Activated CD4-positive, alpha-beta T cell treated with anti-CD3 and anti-CD28 coated beads, Interleukin-2, amount 50 U/mL, for 4 hours (primary cell): ENCODE measurements at regions not wholly inside any gene's neighbourhood (a gene's known extent, or its start where the extent isn't known, plus 50 kb on each side); places are given as distances from the start of the nearest gene placed in this dataset.
"Not testable (repeated sequence)": the region's sequence is repeated elsewhere in the genome, so short reads cannot be mapped to it uniquely, and the experiment has no call there.

Experiments used
- DNase-seq, 2 experiments: peaks; one replicate each; pipeline ENCODE4 v3.0.0-alpha.2; 2020

- no peak for DNase-seq
Observed at GRCh38 chr18:45321520-45321919, 293.8 kb upstream of the SLC14A2 start.

GRCh38 chr18:45322343-45322742, 292.9 kb upstream of the SLC14A2 start:
- DNase-seq, result no peak

- DNase-seq, result no peak
Observed at GRCh38 chr18:45324101-45324494, 291.2 kb upstream of the SLC14A2 start.

GRCh38 chr18:45324495-45325113, 290.7 kb upstream of the SLC14A2 start:
- no peak for DNase-seq

GRCh38 chr18:45325778-45326177, 289.5 kb upstream of the SLC14A2 start:
- no peak for DNase-seq

- no peak for DNase-seq
Observed at GRCh38 chr18:45326505-45326904, 288.8 kb upstream of the SLC14A2 start.

GRCh38 chr18:45328296-45328695, 287.0 kb upstream of the SLC14A2 start:
- no peak for DNase-seq

GRCh38 chr18:45328811-45329210, 286.5 kb upstream of the SLC14A2 start:
- no peak for DNase-seq

- DNase-seq, result no peak
Observed at GRCh38 chr18:45329316-45329715, 286.0 kb upstream of the SLC14A2 start.

GRCh38 chr18:45330170-45330594, 285.1 kb upstream of the SLC14A2 start:
- no peak for DNase-seq

GRCh38 chr18:45332871-45333270, 282.4 kb upstream of the SLC14A2 start:
- DNase-seq, result no peak

- no peak for DNase-seq
Observed at GRCh38 chr18:45334191-45334590, 281.1 kb upstream of the SLC14A2 start.

- DNase-seq, result no peak
Observed at GRCh38 chr18:45335282-45336043, 279.8 kb upstream of the SLC14A2 start.

- no peak for DNase-seq
Observed at GRCh38 chr18:45336448-45336847, 278.8 kb upstream of the SLC14A2 start.

GRCh38 chr18:45337477-45337876, 277.8 kb upstream of the SLC14A2 start:
- no peak for DNase-seq

GRCh38 chr18:45339810-45340550, 275.3 kb upstream of the SLC14A2 start:
- DNase-seq, result no peak

GRCh38 chr18:45340884-45341283, 274.4 kb upstream of the SLC14A2 start:
- no peak for DNase-seq

- no peak for DNase-seq
Observed at GRCh38 chr18:45341454-45341853, 273.8 kb upstream of the SLC14A2 start.

- DNase-seq, result no peak
Observed at GRCh38 chr18:45342166-45342565, 273.1 kb upstream of the SLC14A2 start.

GRCh38 chr18:45342653-45343052, 272.6 kb upstream of the SLC14A2 start:
- DNase-seq, result no peak

GRCh38 chr18:45343365-45343764, 271.9 kb upstream of the SLC14A2 start:
- no peak for DNase-seq

- not testable (repeated sequence) for DNase-seq
Observed at GRCh38 chr18:45344680-45345079, 270.6 kb upstream of the SLC14A2 start.

- DNase-seq, result no peak
Observed at GRCh38 chr18:45349019-45349418, 266.3 kb upstream of the SLC14A2 start.

- no peak for DNase-seq
Observed at GRCh38 chr18:45349467-45349866, 265.8 kb upstream of the SLC14A2 start.
